T47D (cell line): ENCODE measurements at regions not wholly inside any gene's neighbourhood (a gene's known extent, or its start where the extent isn't known, plus 50 kb on each side); places are given as distances from the start of the nearest gene placed in this dataset.
"Not testable (repeated sequence)": the region's sequence is repeated elsewhere in the genome, so short reads cannot be mapped to it uniquely, and the experiment has no call there.

ENCODE experiments used
- DNase-seq, 2 experiments: peaks; one replicate each; pipeline versions ENCODE4 v3.0.0 to v3.0.0-alpha.2; 2011 to 2012; ENCODE audit warnings: low read depth in 1 of 2, low spot score in 1 of 2
- JUND ChIP-seq: IDR thresholded peaks from 2 replicates; pipeline ENCODE4 v1.6.1; 2012; ENCODE audit warnings: low read depth
- in situ Hi-C: cut with HindIII; loops from 2 replicates; pipeline ENCODE4 v1.10.0; 2016; ENCODE audit warnings: low sequenced_read_pairs, low pct_unique_long_range_greater_than_20kb

DNA sequence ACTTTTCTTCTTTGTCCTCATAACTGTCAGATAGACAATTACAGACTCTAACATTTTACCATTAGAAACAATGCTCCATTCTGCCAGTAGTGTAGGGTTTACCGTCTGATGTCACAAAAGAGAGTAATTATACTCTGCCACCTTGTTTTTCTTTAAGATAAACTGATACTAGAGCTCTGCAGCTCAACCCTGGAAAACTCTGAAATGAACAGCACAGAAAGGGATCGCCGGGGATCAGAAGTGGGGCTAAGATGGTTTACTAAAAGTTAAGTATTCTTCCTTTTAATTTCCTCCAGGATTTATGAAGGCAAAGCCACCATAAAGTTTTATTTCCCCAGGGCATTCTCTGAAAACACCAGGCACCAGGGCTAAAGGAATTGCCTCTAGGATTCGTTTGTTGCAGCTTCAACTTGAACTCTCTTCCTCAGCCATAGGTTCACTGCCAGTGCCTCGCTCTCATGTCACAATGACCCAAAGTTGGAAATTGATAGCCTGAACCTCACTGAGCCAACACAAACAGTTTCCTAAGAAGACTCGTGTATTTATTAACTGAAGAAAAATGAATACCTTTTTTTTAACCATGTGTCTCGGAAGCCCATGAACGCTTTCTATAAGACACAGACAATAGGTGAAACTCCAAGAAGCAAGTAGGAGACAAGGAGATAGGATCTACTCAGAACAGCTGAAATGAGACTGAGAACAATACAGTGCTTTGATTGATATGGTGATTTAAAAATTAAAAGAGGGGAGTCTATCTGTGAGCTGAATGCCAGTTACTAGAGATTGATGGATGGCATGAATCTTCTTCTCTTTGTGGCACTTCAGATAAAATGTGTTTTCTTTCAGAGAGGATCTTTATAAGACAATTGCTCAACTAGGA is 121.5 kb upstream of the SPATS2L start:
- no peak for TF ChIP-seq JUND
- in situ Hi-C loops = no loop called here

DNA sequence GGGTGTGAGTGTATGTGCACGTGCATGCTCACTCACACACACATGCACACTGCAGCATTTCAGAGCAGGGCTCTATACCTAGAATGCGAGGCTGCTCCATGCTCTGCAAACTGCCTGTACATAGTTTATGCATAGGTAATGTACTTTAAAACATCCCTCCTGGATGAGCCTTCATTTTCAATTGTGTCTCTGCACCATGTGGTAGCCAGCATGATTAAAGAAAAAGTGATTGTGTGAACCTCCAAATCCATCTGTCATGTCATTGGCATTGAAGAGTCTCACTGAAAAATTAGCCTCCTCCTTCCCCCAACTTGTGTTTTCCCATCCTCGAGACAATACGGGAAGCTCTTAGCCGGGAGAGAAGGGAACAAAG is 120.9 kb upstream of the SPATS2L start:
- no peak for DNase-seq
- TF ChIP-seq JUND = no peak
- in situ Hi-C loops = no loop called here

More for the DNA sequence above, 121.5 kb upstream of the SPATS2L start:
- peak in 1 of 2 experiments; percentile 5 for DNase-seq

DNA sequence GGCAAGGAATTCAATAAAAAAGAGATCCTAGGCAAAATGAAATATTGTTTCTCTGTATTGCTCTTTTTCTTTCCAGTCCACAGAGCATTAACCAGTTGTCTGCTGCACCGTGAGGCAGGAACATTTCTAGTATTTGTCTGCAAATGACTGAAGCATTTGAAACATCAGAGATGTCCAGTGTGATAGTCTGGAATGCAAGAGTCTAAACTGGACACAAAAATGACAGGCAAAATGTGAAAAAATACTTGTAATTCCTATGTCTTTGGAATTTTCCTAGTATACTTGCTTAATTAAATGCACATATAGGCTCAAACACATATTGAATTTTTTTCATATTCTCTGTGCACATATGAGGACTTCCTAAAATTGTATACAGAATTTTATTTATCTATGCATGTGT is 120.5 kb upstream of the SPATS2L start:
- DNase-seq = no peak
- in situ Hi-C loops = no loop called here
- no peak for TF ChIP-seq JUND

DNA sequence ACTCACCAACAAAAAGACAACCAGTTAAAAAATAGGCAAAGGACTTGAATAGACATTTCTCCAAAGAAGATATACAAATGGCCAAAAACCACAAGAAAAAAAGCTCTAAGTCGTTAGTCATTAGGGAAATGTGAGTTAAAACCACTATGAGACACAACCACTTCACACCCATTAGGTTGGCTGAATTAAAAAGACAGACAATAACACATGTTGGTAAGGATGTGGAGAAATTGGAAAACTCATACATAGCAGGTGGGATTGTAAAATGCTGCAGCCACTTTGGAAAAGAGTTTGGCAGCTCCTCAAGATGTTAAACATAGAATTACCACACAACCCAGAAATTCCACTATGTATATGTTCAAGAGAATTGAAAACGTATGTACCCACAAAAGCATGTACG is 117.6 kb upstream of the SPATS2L start:
- in situ Hi-C loops = no loop called here
- no peak for DNase-seq
- no peak for TF ChIP-seq JUND

DNA sequence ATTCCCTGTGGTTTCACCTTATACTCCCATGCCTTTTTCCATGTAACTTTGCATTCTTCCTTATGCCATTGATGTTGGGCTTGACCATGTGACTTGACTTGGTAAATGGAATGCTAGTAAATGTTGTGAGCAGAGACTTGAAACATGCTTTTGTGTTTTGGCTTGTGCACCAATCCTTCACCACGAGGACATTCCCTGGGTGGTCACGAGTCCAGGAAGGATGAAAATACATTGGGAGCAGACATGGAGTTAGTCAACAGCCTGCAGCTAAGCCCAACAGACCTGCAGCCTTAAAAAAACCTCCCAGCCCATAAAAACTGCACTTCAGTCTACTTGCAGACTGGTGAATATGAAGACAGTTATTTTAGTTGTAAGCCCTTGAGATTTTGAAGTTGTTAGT is 116.5 kb upstream of the SPATS2L start:
- TF ChIP-seq JUND = no peak
- no peak for DNase-seq
- in situ Hi-C loops = no loop called here

DNA sequence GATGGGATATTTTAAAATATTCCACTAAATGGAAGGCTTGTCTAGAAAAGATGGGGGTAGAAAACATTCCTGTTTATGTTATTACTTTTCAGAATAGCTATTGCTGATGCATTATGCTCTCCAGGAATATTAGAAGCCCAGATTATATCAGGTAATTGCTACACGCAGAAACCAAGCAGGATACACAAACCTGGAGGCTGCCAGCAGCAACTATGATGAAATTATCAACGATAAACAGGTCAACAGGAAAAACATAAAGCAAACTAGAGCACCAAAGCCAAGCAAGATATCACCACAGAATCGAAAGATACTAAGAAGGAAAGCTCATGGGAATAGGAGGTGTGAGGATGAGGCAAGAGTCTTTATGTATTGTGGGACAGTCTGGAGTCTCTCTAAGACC is 113.2 kb upstream of the SPATS2L start:
- in situ Hi-C loops = no loop called here
- no peak for DNase-seq

DNA sequence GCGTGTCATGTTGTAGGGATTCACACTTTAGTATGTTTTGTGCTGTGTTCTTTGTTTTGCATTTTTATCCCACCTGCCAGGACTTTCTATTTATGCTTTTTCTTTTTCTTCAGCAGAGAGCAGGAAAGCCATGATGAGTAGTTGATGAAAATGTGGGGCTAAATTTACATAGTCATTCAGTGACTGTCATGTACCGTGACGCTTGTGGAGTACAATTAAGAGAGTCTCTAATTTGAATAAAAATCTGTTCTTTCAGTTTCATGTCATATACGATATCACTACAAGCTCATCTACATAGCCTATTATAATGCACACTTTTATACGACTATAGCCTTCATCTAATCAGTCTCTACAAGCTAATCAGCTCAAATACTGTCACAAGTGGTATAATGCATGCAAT is 112.7 kb upstream of the SPATS2L start:
- DNase-seq = no peak
- in situ Hi-C loops = no loop called here
- no peak for TF ChIP-seq JUND

More for the DNA sequence above, 113.2 kb upstream of the SPATS2L start:
- no peak for TF ChIP-seq JUND

DNA sequence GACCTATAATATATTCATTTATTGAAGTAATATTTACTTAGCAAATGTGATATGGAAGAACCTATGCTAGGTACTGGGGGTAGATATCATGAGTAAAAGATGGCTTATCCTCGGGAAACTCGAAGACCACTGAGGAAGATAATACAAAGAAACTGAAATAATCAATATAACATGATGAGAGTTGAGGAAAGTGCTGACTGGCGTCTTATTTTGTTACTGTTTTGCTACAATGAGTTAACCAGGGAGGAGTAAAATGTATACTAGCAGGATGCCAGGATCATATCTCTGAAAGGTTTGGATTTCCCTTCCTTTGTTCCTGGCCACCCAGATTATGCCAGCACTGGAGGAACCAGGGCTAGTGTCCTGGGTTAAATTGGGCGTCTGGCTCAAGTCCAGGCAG is 111.7 kb upstream of the SPATS2L start:
- no peak for DNase-seq
- in situ Hi-C loops = no loop called here
- TF ChIP-seq JUND = no peak

DNA sequence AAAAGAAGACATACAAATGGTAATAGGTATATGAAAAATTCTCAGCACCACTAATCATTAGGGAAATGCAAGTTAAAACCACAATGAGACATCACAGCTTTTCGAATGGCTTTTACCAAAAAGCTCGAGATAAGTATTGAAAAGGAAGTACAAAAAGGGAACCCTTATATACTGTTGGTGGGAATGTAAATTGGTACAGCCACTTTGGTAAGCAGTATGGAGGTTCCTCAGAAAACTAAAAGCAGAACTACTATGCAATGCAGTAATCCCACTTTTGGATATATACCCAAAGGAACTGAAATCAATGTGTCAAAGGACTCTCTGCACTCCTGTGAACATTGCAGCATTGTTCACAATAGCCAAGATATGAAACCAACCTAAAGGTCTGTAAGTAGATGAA is 107.5 kb upstream of the SPATS2L start:
- no peak for DNase-seq
- in situ Hi-C loops = no loop called here
- TF ChIP-seq JUND = no peak

DNA sequence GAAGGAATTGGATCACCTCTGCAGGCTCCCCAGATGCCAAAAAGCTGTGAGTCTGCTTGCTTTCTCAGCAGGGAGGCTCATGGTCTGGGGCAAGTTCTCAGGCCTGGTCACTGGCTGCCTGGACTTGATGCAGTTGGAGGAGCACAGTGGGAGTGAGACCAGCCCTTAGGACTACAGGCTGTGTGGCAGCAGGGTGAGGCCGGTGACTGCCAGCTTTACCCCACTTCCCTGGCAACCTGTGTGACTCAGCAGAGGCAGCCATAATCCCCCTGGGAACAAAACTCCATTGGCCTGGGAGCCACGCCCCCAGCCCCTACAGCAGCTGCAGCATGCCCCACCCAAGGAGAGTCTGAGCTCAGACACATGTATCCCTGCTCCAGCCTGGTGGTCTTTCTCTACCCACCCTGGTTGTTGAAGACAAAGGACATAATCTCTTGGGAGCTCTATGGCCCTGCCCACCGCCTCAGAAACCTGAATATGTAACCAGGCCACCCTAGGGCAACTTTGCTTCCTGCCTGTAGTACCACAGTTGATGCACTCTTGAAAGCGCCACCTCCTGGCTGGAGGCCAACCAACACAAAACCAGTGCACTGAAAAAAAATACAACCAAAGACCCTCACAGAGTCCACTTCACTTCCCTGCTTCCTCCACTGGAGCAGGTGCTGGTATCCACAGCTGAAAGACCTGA is 106.8 kb upstream of the SPATS2L start:
- in situ Hi-C loops = no loop called here
- no peak for DNase-seq
- no peak for TF ChIP-seq JUND

DNA sequence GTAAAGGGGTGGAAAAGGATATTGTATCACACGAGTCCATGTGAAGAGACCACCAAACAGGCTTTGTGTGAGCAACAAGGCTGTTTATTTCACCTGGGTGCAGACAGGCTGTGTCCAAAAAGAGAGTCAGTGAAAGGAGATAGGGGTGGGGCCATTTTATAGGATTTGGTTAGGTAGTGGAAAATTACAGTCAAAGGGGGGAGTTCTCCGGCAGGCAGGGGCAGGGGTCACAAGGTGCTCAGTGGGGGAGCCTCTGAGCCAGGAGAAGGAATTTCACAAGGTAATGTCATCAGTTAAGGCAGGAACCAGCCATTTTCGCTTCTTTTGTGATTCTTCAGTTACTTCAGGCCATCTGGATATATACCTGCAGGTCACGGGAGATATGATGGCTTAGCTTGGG is 104.7 kb upstream of the SPATS2L start:
- in situ Hi-C loops, DNase-seq: not testable (repeated sequence)

DNA sequence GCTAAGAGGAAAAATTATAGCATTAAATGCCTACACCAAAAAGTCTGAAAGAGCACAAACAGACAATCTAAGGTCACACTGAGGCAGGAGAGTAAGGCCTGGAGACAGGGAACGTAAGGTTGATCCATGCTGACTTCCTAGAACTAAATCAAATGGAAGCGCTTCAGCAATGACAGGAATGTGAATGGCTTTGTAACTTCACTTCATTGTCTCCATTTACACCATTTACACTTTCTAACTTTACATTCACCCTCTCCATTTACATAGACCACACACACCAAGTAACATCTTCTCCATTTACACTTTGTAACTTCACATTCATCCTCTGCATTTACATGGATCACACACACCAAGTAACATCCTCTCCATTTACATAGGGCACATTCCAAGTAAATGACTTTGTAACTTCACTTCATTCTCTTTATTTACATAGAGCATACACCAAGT is 103.1 kb upstream of the SPATS2L start:
- TF ChIP-seq JUND = no peak
- in situ Hi-C loops = no loop called here
- no peak for DNase-seq

DNA sequence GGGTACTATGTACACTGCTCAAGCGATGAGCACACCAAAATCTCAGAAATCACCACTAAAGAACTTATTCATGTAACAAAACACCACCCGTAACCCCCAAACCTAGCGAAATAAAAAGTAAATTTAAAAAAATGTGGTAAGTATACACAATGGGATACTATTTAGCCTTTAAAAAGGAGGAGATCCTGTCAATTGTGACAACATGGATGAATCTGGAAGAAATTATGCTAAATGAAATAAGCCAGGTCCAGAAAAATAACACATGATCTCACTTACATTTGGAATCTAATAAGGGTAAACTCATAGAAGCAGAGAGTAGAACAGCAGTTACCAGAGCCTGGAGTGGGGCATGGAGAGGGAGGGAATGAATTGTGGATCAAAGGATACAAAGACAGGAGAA is 98.5 kb upstream of the SPATS2L start:
- in situ Hi-C loops = no loop called here
- DNase-seq = no peak
- no peak for TF ChIP-seq JUND
